ENCODE measurements at regions not wholly inside any gene's neighbourhood (a gene's known extent, or its start where the extent isn't known, plus 50 kb on each side); places are given as distances from the start of the nearest gene placed in this dataset.

DNA sequence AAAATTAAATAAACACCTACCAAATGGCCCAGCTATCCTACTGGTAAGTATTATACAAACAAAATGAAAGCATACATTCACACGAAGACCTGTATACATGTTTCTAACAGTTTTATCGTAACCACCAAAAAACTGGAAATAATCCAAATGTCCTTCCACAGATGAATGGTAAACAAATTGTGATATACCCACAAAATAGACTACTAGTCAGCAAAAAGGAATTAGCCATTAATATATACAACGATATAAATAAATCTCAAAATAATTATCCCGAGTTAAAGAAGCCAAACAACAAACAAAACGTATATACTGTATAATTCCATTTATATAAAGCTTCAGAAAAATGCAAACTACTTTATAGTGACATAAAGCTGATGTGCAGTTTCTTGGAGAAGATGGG lies 106.3 kb upstream of the SERTM1 start:
- no peaks in the 10 kb centered on the region for H4K20me1 ChIP-seq (ENCODE audit: insufficient read depth, low read length)
- H3K4me2 ChIP-seq (ENCODE audit: insufficient read depth, low read length), result no peak overlapping the region
- no peaks in the 10 kb centered on the region for H3K9me3 ChIP-seq (ENCODE audit: insufficient read depth, low read length, severe bottlenecking)
- no peaks in the 10 kb centered on the region for H3K27me3 ChIP-seq (ENCODE audit: insufficient read depth, low read length, poor library complexity)
- no peak overlapping the region for H3K9ac ChIP-seq (ENCODE audit: low read depth, low read length)
- no peaks in the 10 kb centered on the region for H3K36me3 ChIP-seq (ENCODE audit: insufficient read depth, low read length)
- no peaks in the 10 kb centered on the region for H3K79me2 ChIP-seq (ENCODE audit: insufficient read depth, low read length)
- H3K27ac ChIP-seq (ENCODE audit: low read length), result no peak overlapping the region
- H3K4me3 ChIP-seq (ENCODE audit: low read depth in 1 of 2, low read length in 2 of 2), result no peak overlapping the region
- ATAC-seq (ENCODE audit: insufficient read depth, low read depth), result no peak
- H2AFZ ChIP-seq (ENCODE audit: low read depth, low read length), result no peak overlapping the region
- DNase-seq, result no peak
- no peak for TF ChIP-seq EZH2 (IDR thresholded peaks at IDR 0.05; ENCODE audit: borderline replicate concordance, low read depth, low read length, severe bottlenecking)
- TF ChIP-seq, protein P1, sequence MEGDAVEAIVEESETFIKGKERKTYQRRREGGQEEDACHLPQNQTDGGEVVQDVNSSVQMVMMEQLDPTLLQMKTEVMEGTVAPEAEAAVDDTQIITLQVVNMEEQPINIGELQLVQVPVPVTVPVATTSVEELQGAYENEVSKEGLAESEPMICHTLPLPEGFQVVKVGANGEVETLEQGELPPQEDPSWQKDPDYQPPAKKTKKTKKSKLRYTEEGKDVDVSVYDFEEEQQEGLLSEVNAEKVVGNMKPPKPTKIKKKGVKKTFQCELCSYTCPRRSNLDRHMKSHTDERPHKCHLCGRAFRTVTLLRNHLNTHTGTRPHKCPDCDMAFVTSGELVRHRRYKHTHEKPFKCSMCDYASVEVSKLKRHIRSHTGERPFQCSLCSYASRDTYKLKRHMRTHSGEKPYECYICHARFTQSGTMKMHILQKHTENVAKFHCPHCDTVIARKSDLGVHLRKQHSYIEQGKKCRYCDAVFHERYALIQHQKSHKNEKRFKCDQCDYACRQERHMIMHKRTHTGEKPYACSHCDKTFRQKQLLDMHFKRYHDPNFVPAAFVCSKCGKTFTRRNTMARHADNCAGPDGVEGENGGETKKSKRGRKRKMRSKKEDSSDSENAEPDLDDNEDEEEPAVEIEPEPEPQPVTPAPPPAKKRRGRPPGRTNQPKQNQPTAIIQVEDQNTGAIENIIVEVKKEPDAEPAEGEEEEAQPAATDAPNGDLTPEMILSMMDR (IDR thresholded peaks at IDR 0.05; ENCODE audit: borderline replicate concordance, extremely low read depth, low read length, poor library complexity, severe bottlenecking), result no peak
- no peaks in the 10 kb centered on the region for H3K4me1 ChIP-seq (ENCODE audit: insufficient read depth, low read length)

DNA sequence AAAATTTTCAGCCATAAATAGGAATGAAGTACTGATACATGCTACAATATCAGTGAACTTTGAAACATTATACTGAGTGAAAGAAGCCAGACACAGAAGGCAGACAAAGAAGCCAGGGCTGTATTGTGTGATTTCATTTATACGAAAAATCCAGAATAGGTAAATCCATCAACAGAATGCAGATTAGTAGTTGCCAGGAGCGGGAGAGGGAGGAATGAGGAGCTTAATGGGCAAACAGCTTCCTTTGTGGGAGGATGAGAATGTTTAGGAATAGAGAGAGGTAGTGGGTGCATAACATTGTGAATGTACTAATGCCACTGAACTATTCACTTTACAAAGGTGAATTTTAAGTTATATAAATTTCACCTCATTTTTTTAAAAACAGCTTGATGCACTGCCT lies 103.3 kb upstream of the SERTM1 start:
- Histone ChIP-seq H3K79me2 (ENCODE audit: insufficient read depth, low read length) (no peaks in the 10 kb centered on the region), H3K36me3 (ENCODE audit: insufficient read depth, low read length) (no peaks in the 10 kb centered on the region), H2AFZ (ENCODE audit: low read depth, low read length) (no peak overlapping the region), H3K4me3 (ENCODE audit: low read depth in 1 of 2, low read length in 2 of 2) (no peak overlapping the region), H4K20me1 (ENCODE audit: insufficient read depth, low read length) (no peaks in the 10 kb centered on the region), H3K4me1 (ENCODE audit: insufficient read depth, low read length) (no peaks in the 10 kb centered on the region), H3K4me2 (ENCODE audit: insufficient read depth, low read length) (no peak overlapping the region), H3K9me3 (ENCODE audit: insufficient read depth, low read length, severe bottlenecking) (no peaks in the 10 kb centered on the region), H3K27me3 (ENCODE audit: insufficient read depth, low read length, poor library complexity) (no peaks in the 10 kb centered on the region), H3K9ac (ENCODE audit: low read depth, low read length) (no peak overlapping the region), H3K27ac (ENCODE audit: low read length) (no peak overlapping the region)
- ATAC-seq (ENCODE audit: insufficient read depth, low read depth) (no peak), DNase-seq (no peak)
- TF ChIP-seq, protein P1 (IDR thresholded peaks at IDR 0.05; ENCODE audit: borderline replicate concordance, extremely low read depth, low read length, poor library complexity, severe bottlenecking), result no peak
- TF ChIP-seq EZH2 (IDR thresholded peaks at IDR 0.05; ENCODE audit: borderline replicate concordance, low read depth, low read length, severe bottlenecking), result no peak

DNA sequence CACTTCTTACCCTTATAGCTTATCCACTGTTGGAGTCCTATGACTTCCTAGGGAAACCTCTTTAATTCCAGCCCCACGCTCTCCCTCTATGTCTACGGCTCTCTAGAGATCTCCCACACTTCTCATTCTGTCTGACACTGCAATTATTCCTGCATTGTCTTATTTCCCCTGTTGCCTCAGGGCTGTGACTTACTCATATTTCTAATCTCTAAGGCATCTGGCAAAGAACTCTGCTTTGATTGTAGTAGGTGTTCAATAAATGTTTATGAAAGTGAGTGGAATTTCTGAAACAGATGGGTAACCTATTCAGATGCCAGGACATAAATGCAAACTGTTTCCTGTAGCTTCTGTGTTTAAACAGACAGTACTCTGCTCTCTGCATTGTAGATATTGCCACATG lies 102.4 kb upstream of the SERTM1 start:
- no peaks in the 10 kb centered on the region for H4K20me1 ChIP-seq (ENCODE audit: insufficient read depth, low read length)
- no peaks in the 10 kb centered on the region for H3K9me3 ChIP-seq (ENCODE audit: insufficient read depth, low read length, severe bottlenecking)
- H2AFZ ChIP-seq (ENCODE audit: low read depth, low read length), result no peak overlapping the region
- no peak overlapping the region for H3K9ac ChIP-seq (ENCODE audit: low read depth, low read length)
- no peak for DNase-seq
- TF ChIP-seq, protein P1 (IDR thresholded peaks at IDR 0.05; ENCODE audit: borderline replicate concordance, extremely low read depth, low read length, poor library complexity, severe bottlenecking), result no peak
- TF ChIP-seq EZH2 (IDR thresholded peaks at IDR 0.05; ENCODE audit: borderline replicate concordance, low read depth, low read length, severe bottlenecking), result no peak
- no peak for ATAC-seq (ENCODE audit: insufficient read depth, low read depth)
- no peaks in the 10 kb centered on the region for H3K36me3 ChIP-seq (ENCODE audit: insufficient read depth, low read length)
- no peak overlapping the region for H3K4me3 ChIP-seq (ENCODE audit: low read depth in 1 of 2, low read length in 2 of 2)
- no peak overlapping the region for H3K4me2 ChIP-seq (ENCODE audit: insufficient read depth, low read length)
- no peaks in the 10 kb centered on the region for H3K4me1 ChIP-seq (ENCODE audit: insufficient read depth, low read length)
- no peaks in the 10 kb centered on the region for H3K27me3 ChIP-seq (ENCODE audit: insufficient read depth, low read length, poor library complexity)
- no peaks in the 10 kb centered on the region for H3K79me2 ChIP-seq (ENCODE audit: insufficient read depth, low read length)
- H3K27ac ChIP-seq (ENCODE audit: low read length), result no peak overlapping the region

DNA sequence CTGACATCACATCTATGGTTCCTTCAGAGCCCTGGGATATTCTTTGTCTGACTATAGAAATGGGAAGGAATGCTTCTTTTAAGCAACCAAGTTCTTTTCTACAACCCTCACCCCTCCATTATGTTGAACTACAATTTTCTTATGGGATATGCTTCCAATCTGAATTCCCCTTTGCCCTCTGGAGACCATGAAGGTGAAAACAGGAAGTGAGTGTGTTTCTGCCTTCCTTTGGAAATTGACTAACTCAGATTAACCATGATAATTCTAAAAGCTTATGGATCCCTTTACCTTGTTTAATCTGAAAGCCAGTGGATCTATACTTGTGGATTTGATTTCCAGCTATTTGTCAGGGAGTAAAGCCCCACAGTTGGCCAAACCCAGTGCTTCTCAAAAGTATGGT lies 90.8 kb upstream of the SERTM1 start:
- ATAC-seq (ENCODE audit: insufficient read depth, low read depth), result no peak
- H3K36me3 ChIP-seq (ENCODE audit: insufficient read depth, low read length), result no peaks in the 10 kb centered on the region

More for the DNA sequence above, 90.8 kb upstream of the SERTM1 start:
- DNase-seq, result no peak
- Histone ChIP-seq H3K9ac (ENCODE audit: low read depth, low read length) (no peak overlapping the region), H4K20me1 (ENCODE audit: insufficient read depth, low read length) (no peaks in the 10 kb centered on the region), H2AFZ (ENCODE audit: low read depth, low read length) (no peak overlapping the region), H3K27ac (ENCODE audit: low read length) (no peak overlapping the region), H3K4me3 (ENCODE audit: low read depth in 1 of 2, low read length in 2 of 2) (no peak overlapping the region), H3K27me3 (ENCODE audit: insufficient read depth, low read length, poor library complexity) (no peaks in the 10 kb centered on the region), H3K9me3 (ENCODE audit: insufficient read depth, low read length, severe bottlenecking) (no peaks in the 10 kb centered on the region), H3K4me2 (ENCODE audit: insufficient read depth, low read length) (no peak overlapping the region), H3K79me2 (ENCODE audit: insufficient read depth, low read length) (no peaks in the 10 kb centered on the region), H3K4me1 (ENCODE audit: insufficient read depth, low read length) (no peaks in the 10 kb centered on the region)
- no peak for TF ChIP-seq EZH2 (IDR thresholded peaks at IDR 0.05; ENCODE audit: borderline replicate concordance, low read depth, low read length, severe bottlenecking)
- TF ChIP-seq, protein P1 (IDR thresholded peaks at IDR 0.05; ENCODE audit: borderline replicate concordance, extremely low read depth, low read length, poor library complexity, severe bottlenecking), result no peak

Data from DND-41 (cell line).